ENCODE measurements at regions not wholly inside any gene's neighbourhood (a gene's known extent, or its start where the extent isn't known, plus 50 kb on each side); places are given as distances from the start of the nearest gene placed in this dataset.

DNA sequence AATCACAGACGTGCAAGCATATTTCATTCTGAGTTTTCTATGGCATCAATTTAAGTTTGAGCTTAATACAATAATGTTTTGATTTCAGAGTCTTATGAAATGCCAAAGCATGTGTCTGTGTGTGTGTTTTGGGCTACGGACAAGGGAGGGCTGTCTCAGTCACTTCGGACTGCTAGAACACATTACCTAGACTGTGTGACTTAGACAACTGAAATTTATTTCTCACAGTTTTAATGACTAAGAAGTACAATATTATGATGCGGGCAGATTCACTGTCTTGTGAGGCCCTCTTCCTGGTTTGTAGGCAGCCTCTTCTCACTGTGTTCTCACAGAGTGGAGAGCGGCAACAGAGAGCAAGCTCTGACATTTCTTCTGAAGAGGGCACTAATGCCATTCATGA is 1202.0 kb downstream of the EFNB2 start:
- Mint-ChIP-seq H3K36me3 (ENCODE audit: low read depth) (no peaks in the 10 kb centered on the region), H3K27me3 (ENCODE audit: insufficient read depth, low read depth, poor library complexity) (no peaks in the 10 kb centered on the region), H3K4me3 (no peak overlapping the region), H3K4me1 (peaks cover 13% of the 10 kb centered on the region; the same call in 2 of the 3 replicates), H3K9me3 (no peaks in the 10 kb centered on the region), H3K27ac (no peak overlapping the region)
- Histone ChIP-seq H3K4me2 (no peak overlapping the region), H3K27ac (ENCODE audit: low read depth) (no peak overlapping the region), H3K36me3 (ENCODE audit: insufficient read depth) (no peaks in the 10 kb centered on the region; the same call in 1 of the 2 replicates), H3K4me1 (ENCODE audit: insufficient read depth) (peaks cover 15% of the 10 kb centered on the region), H3K79me2 (replicated peaks; ENCODE audit: insufficient read depth) (no peaks in the 10 kb centered on the region), H3K4me3 (no peak overlapping the region), H3K27me3 (ENCODE audit: insufficient read depth) (no peaks in the 10 kb centered on the region), H2AFZ (no peak overlapping the region), H3K9me2 (ENCODE audit: insufficient read depth) (peaks cover 5% of the 10 kb centered on the region; the same call in 1 of the 2 replicates), H4K20me1 (replicated peaks; ENCODE audit: insufficient read depth) (no peaks in the 10 kb centered on the region), H3F3A (replicated peaks; ENCODE audit: low read depth) (no peaks in the 10 kb centered on the region)
- ATAC-seq (no peak), DNase-seq (ENCODE audit: low spot score) (no peak)
- TF ChIP-seq STAT1 (IDR thresholded peaks at IDR 0.05; ENCODE audit: unreplicated experiment) (no peak), EZH2phosphoT487 (IDR thresholded peaks at IDR 0.05; ENCODE audit: unreplicated experiment) (no peak), JUNB (IDR thresholded peaks at IDR 0.05; ENCODE audit: unreplicated experiment) (no peak), EZH2 (IDR thresholded peaks at IDR 0.05; ENCODE audit: low read depth, unreplicated experiment) (no peak), ETS1 (IDR thresholded peaks at IDR 0.05) (no peak), CREB1 (CRISPR knock-in tag; IDR thresholded peaks at IDR 0.05; ENCODE audit: low read depth) (no peak), POLR2AphosphoS5 (IDR thresholded peaks at IDR 0.05; ENCODE audit: low read depth) (no peak), NANOG (IDR thresholded peaks at IDR 0.05; ENCODE audit: borderline replicate concordance) (no peak), CTCF (conservative IDR thresholded peaks at IDR 0.05; ENCODE audit: low read depth in 2 of 2) (no peak), ZNF114 (CRISPR knock-in tag; IDR thresholded peaks at IDR 0.05) (no peak), ZNF331 (CRISPR knock-in tag; IDR thresholded peaks at IDR 0.05; ENCODE audit: low read depth) (no peak), REST (IDR thresholded peaks at IDR 0.05; ENCODE audit: unreplicated experiment) (no peak)
- TF ChIP-seq, protein P1, sequence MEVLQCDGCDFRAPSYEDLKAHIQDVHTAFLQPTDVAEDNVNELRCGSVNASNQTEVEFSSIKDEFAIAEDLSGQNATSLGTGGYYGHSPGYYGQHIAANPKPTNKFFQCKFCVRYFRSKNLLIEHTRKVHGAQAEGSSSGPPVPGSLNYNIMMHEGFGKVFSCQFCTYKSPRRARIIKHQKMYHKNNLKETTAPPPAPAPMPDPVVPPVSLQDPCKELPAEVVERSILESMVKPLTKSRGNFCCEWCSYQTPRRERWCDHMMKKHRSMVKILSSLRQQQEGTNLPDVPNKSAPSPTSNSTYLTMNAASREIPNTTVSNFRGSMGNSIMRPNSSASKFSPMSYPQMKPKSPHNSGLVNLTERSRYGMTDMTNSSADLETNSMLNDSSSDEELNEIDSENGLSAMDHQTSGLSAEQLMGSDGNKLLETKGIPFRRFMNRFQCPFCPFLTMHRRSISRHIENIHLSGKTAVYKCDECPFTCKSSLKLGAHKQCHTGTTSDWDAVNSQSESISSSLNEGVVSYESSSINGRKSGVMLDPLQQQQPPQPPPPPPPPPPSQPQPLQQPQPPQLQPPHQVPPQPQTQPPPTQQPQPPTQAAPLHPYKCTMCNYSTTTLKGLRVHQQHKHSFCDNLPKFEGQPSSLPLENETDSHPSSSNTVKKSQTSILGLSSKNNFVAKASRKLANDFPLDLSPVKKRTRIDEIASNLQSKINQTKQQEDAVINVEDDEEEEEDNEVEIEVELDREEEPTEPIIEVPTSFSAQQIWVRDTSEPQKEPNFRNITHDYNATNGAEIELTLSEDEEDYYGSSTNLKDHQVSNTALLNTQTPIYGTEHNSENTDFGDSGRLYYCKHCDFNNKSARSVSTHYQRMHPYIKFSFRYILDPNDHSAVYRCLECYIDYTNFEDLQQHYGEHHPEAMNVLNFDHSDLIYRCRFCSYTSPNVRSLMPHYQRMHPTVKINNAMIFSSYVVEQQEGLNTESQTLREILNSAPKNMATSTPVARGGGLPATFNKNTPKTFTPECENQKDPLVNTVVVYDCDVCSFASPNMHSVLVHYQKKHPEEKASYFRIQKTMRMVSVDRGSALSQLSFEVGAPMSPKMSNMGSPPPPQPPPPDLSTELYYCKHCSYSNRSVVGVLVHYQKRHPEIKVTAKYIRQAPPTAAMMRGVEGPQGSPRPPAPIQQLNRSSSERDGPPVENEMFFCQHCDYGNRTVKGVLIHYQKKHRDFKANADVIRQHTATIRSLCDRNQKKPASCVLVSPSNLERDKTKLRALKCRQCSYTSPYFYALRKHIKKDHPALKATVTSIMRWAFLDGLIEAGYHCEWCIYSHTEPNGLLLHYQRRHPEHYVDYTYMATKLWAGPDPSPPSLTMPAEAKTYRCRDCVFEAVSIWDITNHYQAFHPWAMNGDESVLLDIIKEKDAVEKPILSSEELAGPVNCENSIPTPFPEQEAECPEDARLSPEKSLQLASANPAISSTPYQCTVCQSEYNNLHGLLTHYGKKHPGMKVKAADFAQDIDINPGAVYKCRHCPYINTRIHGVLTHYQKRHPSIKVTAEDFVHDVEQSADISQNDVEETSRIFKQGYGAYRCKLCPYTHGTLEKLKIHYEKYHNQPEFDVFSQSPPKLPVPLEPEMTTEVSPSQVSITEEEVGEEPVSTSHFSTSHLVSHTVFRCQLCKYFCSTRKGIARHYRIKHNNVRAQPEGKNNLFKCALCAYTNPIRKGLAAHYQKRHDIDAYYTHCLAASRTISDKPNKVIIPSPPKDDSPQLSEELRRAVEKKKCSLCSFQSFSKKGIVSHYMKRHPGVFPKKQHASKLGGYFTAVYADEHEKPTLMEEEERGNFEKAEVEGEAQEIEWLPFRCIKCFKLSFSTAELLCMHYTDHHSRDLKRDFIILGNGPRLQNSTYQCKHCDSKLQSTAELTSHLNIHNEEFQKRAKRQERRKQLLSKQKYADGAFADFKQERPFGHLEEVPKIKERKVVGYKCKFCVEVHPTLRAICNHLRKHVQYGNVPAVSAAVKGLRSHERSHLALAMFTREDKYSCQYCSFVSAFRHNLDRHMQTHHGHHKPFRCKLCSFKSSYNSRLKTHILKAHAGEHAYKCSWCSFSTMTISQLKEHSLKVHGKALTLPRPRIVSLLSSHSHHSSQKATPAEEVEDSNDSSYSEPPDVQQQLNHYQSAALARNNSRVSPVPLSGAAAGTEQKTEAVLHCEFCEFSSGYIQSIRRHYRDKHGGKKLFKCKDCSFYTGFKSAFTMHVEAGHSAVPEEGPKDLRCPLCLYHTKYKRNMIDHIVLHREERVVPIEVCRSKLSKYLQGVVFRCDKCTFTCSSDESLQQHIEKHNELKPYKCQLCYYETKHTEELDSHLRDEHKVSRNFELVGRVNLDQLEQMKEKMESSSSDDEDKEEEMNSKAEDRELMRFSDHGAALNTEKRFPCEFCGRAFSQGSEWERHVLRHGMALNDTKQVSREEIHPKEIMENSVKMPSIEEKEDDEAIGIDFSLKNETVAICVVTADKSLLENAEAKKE (CRISPR knock-in tag; IDR thresholded peaks at IDR 0.05), result no peak

Data from GM23338 (cell line).